Natural killer cell treated with Interleukin-12 subunit alpha and Interleukin-12 subunit beta and Interleukin-15 and Interleukin-18, amount 100 ng/mL, for 72 hours (primary cell): ENCODE measurements at regions not wholly inside any gene's neighbourhood (a gene's known extent, or its start where the extent isn't known, plus 50 kb on each side); places are given as distances from the start of the nearest gene placed in this dataset.

Source experiments
- ATAC-seq, 2 donors: fragments of 150-1000 bp; cut with Tn5 transposase in 1 of 2; sonication (Bioruptor Pico), chemical (Tn5 transposase) in 1 of 2; 2 replicates each; pipeline ENCODE4 v1.10.0; 2021
- DNase-seq: peaks from one replicate; pipeline ENCODE4 v3.0.0; 2022; ENCODE audit warnings: low spot score
- H3K27ac Mint-ChIP-seq, 2 donors: 1 replicate in 1 of 2; 2 replicates in 1 of 2; pipeline ENCODE4 v1.8.0; 2022; ENCODE audit warnings: mixed read lengths in 2 of 2, mild to moderate bottlenecking in 1 of 2, moderate library complexity in 1 of 2
- H3K27me3 Mint-ChIP-seq, 2 donors: 1 replicate in 1 of 2; 2 replicates in 1 of 2; pipeline ENCODE4 v1.8.0; 2022; ENCODE audit warnings: mixed read lengths in 2 of 2
- H3K36me3 Mint-ChIP-seq: one replicate; pipeline ENCODE4 v1.8.0; 2022; ENCODE audit warnings: mixed read lengths
- H3K4me1 Mint-ChIP-seq, 2 donors: 1 replicate in 1 of 2; 2 replicates in 1 of 2; pipeline ENCODE4 v1.8.0; 2022; ENCODE audit warnings: low read depth in 2 of 2, mixed read lengths in 2 of 2, mild to moderate bottlenecking in 1 of 2
- H3K4me3 Mint-ChIP-seq: one replicate; pipeline ENCODE4 v1.8.0; 2022; ENCODE audit warnings: mixed read lengths
- H3K9me3 Mint-ChIP-seq: 2 replicates; pipeline ENCODE4 v1.8.0; 2022; ENCODE audit warnings: mixed read lengths

- peaks cover 3% of the 10 kb centered on the region for H3K9me3 Mint-ChIP-seq
- H3K27ac Mint-ChIP-seq, result peak overlapping the region; percentile 78 to 84
- peaks cover 43 to 63% of the 10 kb centered on the region in 2 donors for H3K4me1 Mint-ChIP-seq
- ATAC-seq, result no peak
- no peak for DNase-seq
- peaks cover 8% of the 10 kb centered on the region for H3K36me3 Mint-ChIP-seq
- no peaks in the 10 kb centered on the region for H3K27me3 Mint-ChIP-seq
- peak overlapping the region; percentile 40 for H3K4me3 Mint-ChIP-seq
Measured at GRCh38 chr5:40390281-40391149, 289.2 kb upstream of the PTGER4 start.

- Mint-ChIP-seq H3K27ac (peak overlapping the region; percentile 78 to 84), H3K4me3 (peak overlapping the region; percentile 40), H3K9me3 (peaks cover 3% of the 10 kb centered on the region), H3K4me1 (peaks cover 52 to 72% of the 10 kb centered on the region in 2 donors), H3K27me3 (no peaks in the 10 kb centered on the region), H3K36me3 (peaks cover 8% of the 10 kb centered on the region)
- DNase-seq (no peak), ATAC-seq (no peak)
Measured at GRCh38 chr5:40389591-40389990, 290.1 kb upstream of the PTGER4 start.

GRCh38 chr5:40386289-40386688 is 293.4 kb upstream of the PTGER4 start:
- H3K4me1 Mint-ChIP-seq, result peaks cover 73 to 90% of the 10 kb centered on the region in 2 donors
- H3K9me3 Mint-ChIP-seq, result peaks cover 3% of the 10 kb centered on the region
- no peaks in the 10 kb centered on the region for H3K27me3 Mint-ChIP-seq
- H3K27ac Mint-ChIP-seq, result peak overlapping the region; percentile 93 to 96
- peak; percentile 86 to 87 for ATAC-seq
- H3K36me3 Mint-ChIP-seq, result peaks cover 13% of the 10 kb centered on the region
- peak; percentile 83 for DNase-seq
- H3K4me3 Mint-ChIP-seq, result peak overlapping the region; percentile 75

DNA sequence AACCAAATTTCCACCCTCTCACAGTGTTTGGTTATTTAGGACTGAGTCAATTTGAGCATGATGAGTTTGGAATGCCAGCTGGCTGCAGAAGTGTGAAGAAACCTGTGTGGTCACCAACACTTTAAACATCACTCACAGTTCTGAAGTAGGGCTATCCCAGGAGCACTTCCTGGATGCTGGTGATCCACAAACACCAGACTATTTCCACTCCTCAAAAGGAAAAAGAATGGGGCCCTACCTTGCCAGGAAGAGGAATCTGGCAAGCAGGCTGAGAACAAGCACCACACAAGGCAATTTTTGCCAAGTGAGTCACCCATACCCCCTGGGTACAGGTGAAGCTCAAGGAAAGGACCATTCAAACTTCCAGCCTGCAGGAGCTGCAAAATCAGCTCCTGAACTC is 294.2 kb upstream of the PTGER4 start:
- DNase-seq (no peak), ATAC-seq (peak in 1 of 2 donors; percentile 2)
- H3K27ac Mint-ChIP-seq, result peak overlapping the region; percentile 93 to 96

GRCh38 chr5:40384782-40385390 is 294.8 kb upstream of the PTGER4 start:
- DNase-seq (no peak), ATAC-seq (peak; percentile 43 to 65)
- Mint-ChIP-seq H3K4me3 (peak overlapping the region; percentile 75), H3K9me3 (peaks cover 6% of the 10 kb centered on the region), H3K36me3 (peaks cover 18% of the 10 kb centered on the region), H3K27ac (peak overlapping the region; percentile 93 to 96), H3K4me1 (peaks cover 77 to 86% of the 10 kb centered on the region in 2 donors), H3K27me3 (no peaks in the 10 kb centered on the region)

More for the DNA sequence above, 294.2 kb upstream of the PTGER4 start:
- H3K9me3 Mint-ChIP-seq, result peaks cover 3% of the 10 kb centered on the region
- peaks cover 13% of the 10 kb centered on the region for H3K36me3 Mint-ChIP-seq
- H3K4me3 Mint-ChIP-seq, result peak overlapping the region; percentile 75
- no peaks in the 10 kb centered on the region for H3K27me3 Mint-ChIP-seq
- peaks cover 77 to 87% of the 10 kb centered on the region in 2 donors for H3K4me1 Mint-ChIP-seq

GRCh38 chr5:40383749-40384651 is 295.7 kb upstream of the PTGER4 start:
- no peaks in the 10 kb centered on the region for H3K27me3 Mint-ChIP-seq
- H3K27ac Mint-ChIP-seq, result peak overlapping the region; percentile 93 to 96
- peaks cover 19% of the 10 kb centered on the region for H3K36me3 Mint-ChIP-seq
- peak; percentile 70 for DNase-seq
- H3K9me3 Mint-ChIP-seq, result peaks cover 6% of the 10 kb centered on the region
- ATAC-seq, result peak; percentile 83 to 88
- H3K4me3 Mint-ChIP-seq, result peak overlapping the region; percentile 75
- H3K4me1 Mint-ChIP-seq, result peaks cover 75 to 85% of the 10 kb centered on the region in 2 donors

- Mint-ChIP-seq H3K36me3 (peaks cover 11% of the 10 kb centered on the region), H3K9me3 (peaks cover 6% of the 10 kb centered on the region), H3K27me3 (no peaks in the 10 kb centered on the region), H3K27ac (peak overlapping the region; percentile 93 to 96), H3K4me1 (peaks cover 75 to 85% of the 10 kb centered on the region in 2 donors), H3K4me3 (peak overlapping the region; percentile 28)
- ATAC-seq, result no peak
- DNase-seq, result no peak
Measured at GRCh38 chr5:40381676-40382363, 297.9 kb upstream of the PTGER4 start.

- Mint-ChIP-seq H3K27me3 (no peaks in the 10 kb centered on the region), H3K36me3 (peaks cover 11% of the 10 kb centered on the region), H3K9me3 (peaks cover 6% of the 10 kb centered on the region), H3K4me3 (no peak overlapping the region), H3K4me1 (peaks cover 77 to 80% of the 10 kb centered on the region in 2 donors), H3K27ac (peak overlapping the region; percentile 93 to 96)
- no peak for DNase-seq
- ATAC-seq, result no peak
Measured at GRCh38 chr5:40381016-40381415, 298.7 kb upstream of the PTGER4 start.

DNA sequence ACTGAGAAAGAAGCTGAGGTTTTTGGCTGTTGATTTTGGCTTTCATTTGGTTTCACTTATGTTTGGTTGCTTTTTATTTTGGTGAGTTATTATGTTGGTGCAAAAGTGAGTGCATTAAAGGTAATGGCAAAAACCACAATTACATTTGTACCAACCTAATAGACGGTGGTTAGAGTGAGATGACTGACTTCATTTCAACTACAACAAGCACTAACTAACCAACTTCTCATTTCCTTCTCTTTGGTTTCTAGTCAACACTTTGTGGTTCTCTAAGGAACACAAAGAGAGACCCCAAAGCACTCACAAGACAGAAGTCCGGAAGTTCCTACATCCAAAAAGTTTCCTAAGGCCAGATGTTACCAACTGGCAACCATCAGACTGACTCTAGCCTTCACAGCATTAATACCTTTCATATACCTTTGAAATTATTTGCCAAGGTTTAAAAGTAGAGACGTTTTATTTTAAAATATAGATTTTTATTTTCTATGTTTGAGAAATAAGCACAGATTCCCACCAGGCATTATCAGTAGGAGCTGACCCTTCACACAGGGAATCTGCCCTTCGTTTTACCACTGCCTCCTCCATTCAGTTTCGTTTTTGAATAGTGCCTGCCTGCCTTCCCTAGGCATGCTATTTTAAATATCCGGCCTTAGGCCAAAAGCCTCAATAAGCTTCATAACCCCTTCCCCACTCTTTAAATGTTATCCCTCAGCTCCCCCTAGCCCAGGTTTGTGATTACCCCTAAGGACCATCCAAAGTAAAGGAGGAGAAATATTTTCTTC is 301.1 kb upstream of the PTGER4 start:
- peaks cover 6% of the 10 kb centered on the region for H3K9me3 Mint-ChIP-seq
- DNase-seq, result no peak
- H3K4me1 Mint-ChIP-seq, result peaks cover 55 to 56% of the 10 kb centered on the region in 2 donors
- H3K27me3 Mint-ChIP-seq, result no peaks in the 10 kb centered on the region
- H3K36me3 Mint-ChIP-seq, result peaks cover 11% of the 10 kb centered on the region
- H3K4me3 Mint-ChIP-seq, result peak overlapping the region; percentile 70
- peak overlapping the region; percentile 84 to 96 for H3K27ac Mint-ChIP-seq
- peak; percentile 80 to 95 for ATAC-seq

DNA sequence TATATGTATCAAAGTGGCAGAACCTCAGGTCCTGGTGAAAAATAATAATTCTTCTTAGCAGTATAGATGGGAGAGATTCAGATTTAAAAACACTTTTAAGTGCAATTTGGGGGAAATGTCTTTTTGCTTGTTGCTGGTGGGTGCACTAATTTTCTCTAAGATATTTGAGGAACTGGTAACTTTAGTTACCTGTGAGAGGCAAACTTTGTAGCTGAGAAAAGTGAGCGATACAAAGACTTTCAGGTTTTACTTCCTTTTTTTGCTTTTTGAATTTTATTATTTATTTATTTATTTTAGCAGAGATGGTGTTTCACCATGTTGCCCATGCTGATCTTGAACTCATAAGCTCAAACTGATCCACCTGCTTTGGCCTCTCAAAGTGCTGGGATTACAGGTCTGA is 303.1 kb upstream of the PTGER4 start:
- Mint-ChIP-seq H3K4me1 (peaks cover 39% of the 10 kb centered on the region in 2 donors), H3K27ac (peak overlapping the region; percentile 37 to 62), H3K9me3 (peaks cover 6% of the 10 kb centered on the region), H3K36me3 (peaks cover 9% of the 10 kb centered on the region), H3K27me3 (no peaks in the 10 kb centered on the region), H3K4me3 (no peak overlapping the region)
- ATAC-seq, result no peak
- DNase-seq, result no peak

- Mint-ChIP-seq H3K4me1 (peaks cover 26 to 27% of the 10 kb centered on the region in 2 donors), H3K36me3 (peaks cover 14% of the 10 kb centered on the region), H3K4me3 (no peak overlapping the region), H3K9me3 (peaks cover 8% of the 10 kb centered on the region), H3K27ac (peak overlapping the region in 1 of 2 donors; percentile 62), H3K27me3 (no peaks in the 10 kb centered on the region)
- no peak for DNase-seq
- no peak for ATAC-seq
Measured at GRCh38 chr5:40374853-40375252, 304.9 kb upstream of the PTGER4 start.

DNA sequence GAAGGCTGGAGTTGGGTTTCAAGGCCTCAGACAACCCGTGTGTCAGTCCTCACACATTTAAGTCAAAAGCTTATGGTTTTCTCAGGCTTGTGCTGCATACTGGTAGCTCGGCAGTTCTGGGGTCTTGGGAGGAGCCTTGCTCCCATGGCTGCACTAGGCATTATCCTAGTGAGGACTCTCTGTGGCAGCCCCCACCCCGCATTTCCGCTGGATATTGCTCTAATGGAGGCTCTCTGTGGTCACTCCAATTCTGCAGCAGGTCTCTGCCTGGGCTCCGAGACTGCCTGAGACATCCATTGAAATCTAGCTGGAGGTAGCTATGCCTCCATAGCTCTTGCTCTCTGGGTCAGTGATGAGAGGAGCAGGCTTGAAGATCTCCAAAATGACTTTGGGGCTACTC is 311.5 kb upstream of the PTGER4 start:
- H3K27me3 Mint-ChIP-seq, result no peaks in the 10 kb centered on the region
- ATAC-seq (no peak), DNase-seq (no peak)
- peaks cover 31% of the 10 kb centered on the region for H3K36me3 Mint-ChIP-seq
- peaks cover 20% of the 10 kb centered on the region for H3K9me3 Mint-ChIP-seq
- H3K4me1 Mint-ChIP-seq, result peaks cover 38 to 41% of the 10 kb centered on the region in 2 donors
- H3K27ac Mint-ChIP-seq, result peak overlapping the region in 1 of 2 donors; percentile 61
- H3K4me3 Mint-ChIP-seq, result no peak overlapping the region
